IMR-90 (cell line): ENCODE measurements at regions not wholly inside any gene's neighbourhood (a gene's known extent, or its start where the extent isn't known, plus 50 kb on each side); places are given as distances from the start of the nearest gene placed in this dataset.
A peak's percentile ranks its signal among the peaks of the same experiment; 100 is the strongest.

Source experiments
- ATAC-seq: fragments of 200-7000 bp; cut with Tn5 transposase; 2 replicates; pipeline ENCODE4 v1.9.1; 2020; ENCODE audit warnings: low read depth, mild to moderate bottlenecking, moderate library complexity
- BruUV-seq: library from RNA; stranded (reverse); fragments of 400-500 nt; replicated peaks from 2 replicates; lab custom pipeline; 2021; lab: Mats Ljungman, UMichigan
- CTCF ChIA-PET: fragments of 300-600 bp; formaldehyde crosslinking; extraction: SDS; loops from one replicate; lab custom pipeline; 2021; ENCODE audit warnings: antibody characterized with exemption; lab: Yijun Ruan, JAX
- POLR2A ChIA-PET: fragments of 300-600 bp; sonication (Branson Sonifier 250); formaldehyde crosslinking; loops from one replicate; lab custom pipeline; 2022; ENCODE audit warnings: antibody characterized with exemption; ENCODE audit not compliant: unreplicated experiment; lab: Charles Lee
- DNase-seq: peaks from one replicate; pipeline ENCODE4 v3.0.0; 2013
- H2AFZ ChIP-seq: replicated peaks from 2 replicates; pipeline ENCODE3; 2013; ENCODE audit warnings: low read length, mild to moderate bottlenecking; ENCODE audit not compliant: poor library complexity
- H2AK5ac ChIP-seq: 2 replicates; pipeline ENCODE4 v1.6.1; 2013; ENCODE audit warnings: low read depth, low read length, inconsistent platforms
- H2AK9ac ChIP-seq: replicated peaks from 2 replicates; pipeline ENCODE3; 2013; ENCODE audit warnings: mild to moderate bottlenecking, low read depth, low read length, moderate library complexity; ENCODE audit not compliant: poor library complexity
- H2BK120ac ChIP-seq: 2 replicates; pipeline ENCODE4 v1.6.1; 2013; ENCODE audit warnings: low read depth, low read length, inconsistent platforms
- H2BK15ac ChIP-seq: 3 replicates; pipeline ENCODE4 v1.6.1; 2013; ENCODE audit warnings: low read depth, low read length, inconsistent platforms
- H2BK20ac ChIP-seq: 2 replicates; pipeline ENCODE4 v1.6.1; 2013; ENCODE audit warnings: low read depth, mild to moderate bottlenecking, inconsistent platforms, low read length, moderate library complexity
- H2BK5ac ChIP-seq: 2 replicates; pipeline ENCODE4 v1.6.1; 2013; ENCODE audit warnings: mild to moderate bottlenecking, low read depth, low read length, inconsistent platforms; ENCODE audit not compliant: poor library complexity, severe bottlenecking
- H3K14ac ChIP-seq: replicated peaks from 2 replicates; pipeline ENCODE4 v1.6.1; 2013; ENCODE audit warnings: low read depth, low read length, inconsistent platforms
- H3K18ac ChIP-seq: 2 replicates; pipeline ENCODE4 v1.6.1; 2013; ENCODE audit warnings: low read depth, low read length, control low read depth
- H3K23ac ChIP-seq: 2 replicates; pipeline ENCODE4 v1.6.1; 2013; ENCODE audit warnings: low read depth, low read length, inconsistent platforms
- H3K27ac ChIP-seq: 2 replicates; pipeline ENCODE4 v1.5.1; 2013; ENCODE audit warnings: mild to moderate bottlenecking, control low read depth, low read length; ENCODE audit not compliant: insufficient read depth
- H3K27me3 ChIP-seq: 2 replicates; pipeline ENCODE4 v1.6.1; 2013; ENCODE audit warnings: low read length; ENCODE audit not compliant: control insufficient read depth, insufficient read depth
- H3K36me3 ChIP-seq: 2 replicates; pipeline ENCODE4 v1.6.1; 2013; ENCODE audit warnings: low read length, mixed read lengths; ENCODE audit not compliant: control insufficient read depth, insufficient read depth
- H3K4ac ChIP-seq: 2 replicates; pipeline ENCODE4 v1.6.1; 2013; ENCODE audit warnings: low read depth, low read length, inconsistent platforms
- H3K4me1 ChIP-seq: 2 replicates; pipeline ENCODE4 v1.6.1; 2013; ENCODE audit warnings: low read length, mixed read lengths; ENCODE audit not compliant: control insufficient read depth, insufficient read depth
- H3K4me2 ChIP-seq: 2 replicates; pipeline ENCODE4 v1.6.1; 2013; ENCODE audit warnings: low read depth, mild to moderate bottlenecking, control low read depth, low read length, moderate library complexity
- H3K4me3 ChIP-seq: 2 replicates; pipeline ENCODE4 v1.5.1; 2013; ENCODE audit warnings: low read depth, mild to moderate bottlenecking, control low read depth, low read length, moderate library complexity; ENCODE audit not compliant: insufficient read depth
- H3K56ac ChIP-seq: 2 replicates; pipeline ENCODE4 v1.6.1; 2013; ENCODE audit warnings: low read length, inconsistent platforms; ENCODE audit not compliant: insufficient read depth; ENCODE audit errors: extremely low read depth
- H3K79me1 ChIP-seq, 2 experiments: 2 replicates each; pipeline ENCODE4 v1.6.1; 2013; ENCODE audit warnings: low read length in 2 of 2, inconsistent platforms in 1 of 2, low read depth in 1 of 2
- H3K9ac ChIP-seq: 2 replicates; pipeline ENCODE4 v1.6.1; 2013; ENCODE audit warnings: low read depth, low read length, control low read depth
- H3K9me1 ChIP-seq: 2 replicates; pipeline ENCODE4 v1.6.1; 2013; ENCODE audit warnings: low read length, inconsistent platforms; ENCODE audit not compliant: insufficient read depth
- H3K9me3 ChIP-seq: 2 replicates; pipeline ENCODE4 v1.6.1; 2013; ENCODE audit warnings: low read length; ENCODE audit not compliant: control insufficient read depth, insufficient read depth
- H4K20me1 ChIP-seq: 2 replicates; pipeline ENCODE4 v1.6.1; 2013; ENCODE audit warnings: low read length, inconsistent platforms; ENCODE audit not compliant: insufficient read depth
- H4K5ac ChIP-seq: 2 replicates; pipeline ENCODE4 v1.6.1; 2013; ENCODE audit warnings: mild to moderate bottlenecking, low read depth, low read length, control low read depth
- H4K8ac ChIP-seq, 2 experiments: 2 replicates each; pipeline ENCODE4 v1.6.1; 2013; ENCODE audit warnings: low read depth in 2 of 2, low read length in 2 of 2, control low read depth in 1 of 2, inconsistent platforms in 1 of 2
- H4K91ac ChIP-seq: 2 replicates; pipeline ENCODE4 v1.6.1; 2013; ENCODE audit warnings: low read depth, low read length, inconsistent platforms; ENCODE audit not compliant: insufficient read depth
- BHLHE40 ChIP-seq: fragments of 150-350 bp; IDR thresholded peaks from 2 replicates; pipeline ENCODE4 v1.6.1; 2016; ENCODE audit warnings: mild to moderate bottlenecking, low read depth, low read length
- CHD1 ChIP-seq: IDR thresholded peaks from 2 replicates; pipeline ENCODE4 v1.6.1; 2012; ENCODE audit warnings: low read depth, low read length, improper control_type of control experiment
- FOS ChIP-seq: fragments of 150-350 bp; IDR thresholded peaks from 2 replicates; pipeline ENCODE4 v1.6.1; 2016; ENCODE audit warnings: low read depth, low read length
- MAFK ChIP-seq: IDR thresholded peaks from 2 replicates; pipeline ENCODE4 v1.6.1; 2012; ENCODE audit warnings: low read depth, low read length, improper control_type of control experiment
- POLR2A ChIP-seq: IDR thresholded peaks from 2 replicates; pipeline ENCODE4 v1.6.1; 2012; ENCODE audit warnings: mild to moderate bottlenecking, low read depth, low read length
- RAD21 ChIP-seq: IDR thresholded peaks from 2 replicates; pipeline ENCODE4 v1.6.1; 2012; ENCODE audit warnings: low read length, improper control_type of control experiment
- RFX5 ChIP-seq: IDR thresholded peaks from 2 replicates; pipeline ENCODE4 v1.8.0; 2012; ENCODE audit warnings: low read depth, mild to moderate bottlenecking, low read length, moderate library complexity
- dilution Hi-C: fragments of 300-500 bp; cut with HindIII; formaldehyde crosslinking; loops from one replicate; pipeline ENCODE4 v1.14.3; 2018; ENCODE audit warnings: low sequenced_read_pairs; ENCODE audit not compliant: unreplicated experiment
- in situ Hi-C: fragments of 300-500 bp; cut with MboI; formaldehyde crosslinking; loops from 3 replicates; pipeline ENCODE4 v1.14.3; 2019; ENCODE audit warnings: low sequenced_read_pairs, inconsistent platforms, mixed read lengths
- intact Hi-C: fragments of 100-400 bp; cut with micrococcal nuclease; formaldehyde crosslinking; loops from 2 replicates; pipeline ENCODE4 v1.10.0; 2022
- TF ChIP-seq, protein P1 (sequence below): fragments of 150-350 bp; IDR thresholded peaks from 2 replicates; pipeline ENCODE4 v1.6.1; 2016; ENCODE audit warnings: low read depth, mild to moderate bottlenecking, low read length, moderate library complexity, borderline replicate concordance

DNA sequence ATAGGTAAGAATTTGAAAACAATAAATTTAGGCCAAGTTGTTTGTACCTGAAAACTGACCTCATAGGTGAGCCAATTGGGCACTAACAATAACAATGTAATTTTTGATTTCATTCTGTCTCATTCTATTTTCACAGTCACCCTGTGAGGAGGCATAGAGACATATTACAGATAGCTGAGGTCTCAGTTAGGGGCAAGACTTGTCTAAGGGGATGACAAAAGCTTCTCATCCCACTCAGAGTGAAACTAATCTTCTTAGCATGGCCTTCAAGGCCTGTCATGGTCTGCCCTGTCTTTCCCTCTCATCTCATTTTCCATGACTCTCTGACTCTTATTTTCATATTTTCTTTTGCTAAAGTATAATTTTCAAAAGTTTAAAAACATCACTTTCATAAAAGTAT, 562.0 kb upstream of the TNP1 start:
- peaks cover 6% of the 10 kb centered on the region for H3K9me3 ChIP-seq
- H2BK120ac ChIP-seq = no peak overlapping the region; the same call in 1 of the 2 replicates
- no peak for TF ChIP-seq RAD21
- no peak for TF ChIP-seq RFX5
- no peak for TF ChIP-seq MAFK
- TF ChIP-seq FOS = no peak
- TF ChIP-seq BHLHE40 = no peak
- TF ChIP-seq, protein P1, sequence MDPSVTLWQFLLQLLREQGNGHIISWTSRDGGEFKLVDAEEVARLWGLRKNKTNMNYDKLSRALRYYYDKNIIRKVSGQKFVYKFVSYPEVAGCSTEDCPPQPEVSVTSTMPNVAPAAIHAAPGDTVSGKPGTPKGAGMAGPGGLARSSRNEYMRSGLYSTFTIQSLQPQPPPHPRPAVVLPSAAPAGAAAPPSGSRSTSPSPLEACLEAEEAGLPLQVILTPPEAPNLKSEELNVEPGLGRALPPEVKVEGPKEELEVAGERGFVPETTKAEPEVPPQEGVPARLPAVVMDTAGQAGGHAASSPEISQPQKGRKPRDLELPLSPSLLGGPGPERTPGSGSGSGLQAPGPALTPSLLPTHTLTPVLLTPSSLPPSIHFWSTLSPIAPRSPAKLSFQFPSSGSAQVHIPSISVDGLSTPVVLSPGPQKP = no peak
- no peak for TF ChIP-seq CHD1
- TF ChIP-seq POLR2A = no peak
- H3K79me1 ChIP-seq = no peaks in the 10 kb centered on the region
- H2AFZ ChIP-seq = no peak overlapping the region
- no peaks in the 10 kb centered on the region for H3K36me3 ChIP-seq
- H3K4me1 ChIP-seq = peaks cover 12% of the 10 kb centered on the region
- H2AK5ac ChIP-seq = no peak overlapping the region
- H2AK9ac ChIP-seq = no peak overlapping the region
- ATAC-seq (no peak), DNase-seq (no peak)
- no peaks in the 10 kb centered on the region for H3K27me3 ChIP-seq
- H3K27ac ChIP-seq = no peak overlapping the region
- no peak overlapping the region for H2BK5ac ChIP-seq
- H3K4me2 ChIP-seq = no peak overlapping the region
- no peak overlapping the region for H3K4me3 ChIP-seq
- H2BK20ac ChIP-seq = no peak overlapping the region
- CTCF ChIA-PET = interaction anchor here (0.8 kb wide), 1 partner anchor 229 kb away, joined by 3 read pairs; no protein-coding TSS in a partner anchor
- no peak overlapping the region for H4K5ac ChIP-seq
- H4K20me1 ChIP-seq = no peaks in the 10 kb centered on the region
- intact Hi-C loops (no loop called here), dilution Hi-C loops (no loop called here), in situ Hi-C loops (no loop called here)
- no peaks in the 10 kb centered on the region for H3K9me1 ChIP-seq
- H4K91ac ChIP-seq = no peak overlapping the region
- H3K56ac ChIP-seq = no peak overlapping the region
- POLR2A ChIA-PET = no interaction called here
- H3K14ac ChIP-seq = no peak overlapping the region
- H4K8ac ChIP-seq = no peak overlapping the region
- 0 out of 3 replicates have a peak overlapping the region, but pooled peaks have one; percentile 19 for H2BK15ac ChIP-seq
- no peak overlapping the region for H3K9ac ChIP-seq
- H3K23ac ChIP-seq = no peak overlapping the region
- no peak overlapping the region for H3K18ac ChIP-seq
- no peak overlapping the region for H3K4ac ChIP-seq
- no TSS peak for BruUV-seq
